Liver (tissue), 8 donors: ENCODE measurements at regions not wholly inside any gene's neighbourhood (a gene's known extent, or its start where the extent isn't known, plus 50 kb on each side); places are given as distances from the start of the nearest gene placed in this dataset.

Source experiments
- DNase-seq: peaks from one replicate; pipeline ENCODE4 v3.0.0-alpha.2; 2017; ENCODE audit warnings: low spot score
- H3K27ac ChIP-seq, 2 donors: one replicate each; pipeline ENCODE4 v1.7.0; 2013; ENCODE audit warnings: inconsistent platforms in 2 of 2, low read length in 2 of 2, control low read depth in 1 of 2, low read depth in 1 of 2, mild to moderate bottlenecking in 1 of 2
- H3K27me3 ChIP-seq, 4 donors: one replicate each; pipeline versions ENCODE4 v1.6.1 to v1.7.0; 2013; ENCODE audit warnings: low read length in 3 of 4, inconsistent platforms in 1 of 4, mild to moderate bottlenecking in 1 of 4, moderate library complexity in 1 of 4; ENCODE audit not compliant: control insufficient read depth in 4 of 4, insufficient read depth in 4 of 4
- H3K36me3 ChIP-seq, 4 donors: one replicate each; pipeline versions ENCODE4 v1.6.1 to v1.7.0; 2013; ENCODE audit warnings: low read length in 3 of 4, mild to moderate bottlenecking in 3 of 4, low read depth in 1 of 4, moderate library complexity in 1 of 4; ENCODE audit not compliant: control insufficient read depth in 4 of 4, insufficient read depth in 3 of 4
- H3K4me1 ChIP-seq, 4 donors: one replicate each; pipeline versions ENCODE4 v1.6.1 to v1.7.0; 2013; ENCODE audit warnings: low read length in 3 of 4, mild to moderate bottlenecking in 3 of 4, moderate library complexity in 1 of 4; ENCODE audit not compliant: control insufficient read depth in 4 of 4, insufficient read depth in 4 of 4
- H3K4me3 ChIP-seq, 3 donors: one replicate each; pipeline versions ENCODE4 v1.6.1 to v1.7.0; 2013; ENCODE audit warnings: low read length in 3 of 3, control low read depth in 1 of 3, low read depth in 1 of 3, mild to moderate bottlenecking in 1 of 3
- H3K9ac ChIP-seq, 2 donors: one replicate each; pipeline ENCODE4 v1.7.0; 2013; ENCODE audit warnings: low read length in 2 of 2, mild to moderate bottlenecking in 2 of 2, moderate library complexity in 2 of 2, control low read depth in 1 of 2, low read depth in 1 of 2
- H3K9me3 ChIP-seq, 4 donors: one replicate each; pipeline versions ENCODE4 v1.6.1 to v1.7.0; 2013; ENCODE audit warnings: low read length in 3 of 4; ENCODE audit not compliant: control insufficient read depth in 4 of 4
- CTCF ChIP-seq: fragments of 150-350 bp; IDR thresholded peaks from 2 replicates; pipeline ENCODE4 v1.5.1; 2017; ENCODE audit warnings: improper control_type of control experiment, low read depth, low read length; ENCODE audit not compliant: missing input control
- EGR1 ChIP-seq, 2 donors: IDR thresholded peaks; 2 replicates each; pipeline ENCODE4 v1.6.1; 2016 to 2018; ENCODE audit warnings: antibody characterized with exemption in 2 of 2, low read depth in 2 of 2
- FOXA1 ChIP-seq: IDR thresholded peaks from 2 replicates; pipeline ENCODE4 v1.6.1; 2016; ENCODE audit warnings: antibody characterized with exemption
- FOXA2 ChIP-seq: IDR thresholded peaks from 2 replicates; pipeline ENCODE4 v1.6.1; 2016; ENCODE audit warnings: antibody characterized with exemption
- GABPA ChIP-seq, 2 donors: IDR thresholded peaks in 1 of 2; conservative IDR thresholded peaks in 1 of 2; 2 replicates each; pipeline ENCODE4 v1.6.1; 2016; ENCODE audit warnings: antibody characterized with exemption in 2 of 2, mild to moderate bottlenecking in 1 of 2, moderate library complexity in 1 of 2
- HNF4A ChIP-seq, 2 donors: conservative IDR thresholded peaks; 2 replicates each; pipeline ENCODE4 v1.6.1; 2016; ENCODE audit warnings: antibody characterized with exemption in 2 of 2, mild to moderate bottlenecking in 2 of 2
- HNF4G ChIP-seq: IDR thresholded peaks from 2 replicates; pipeline ENCODE4 v1.6.1; 2016; ENCODE audit warnings: antibody characterized with exemption
- JUND ChIP-seq, 2 donors: IDR thresholded peaks; 2 replicates each; pipeline ENCODE4 v1.6.1; 2016; ENCODE audit warnings: antibody characterized with exemption in 2 of 2
- NR2F2 ChIP-seq: IDR thresholded peaks from 2 replicates; pipeline ENCODE4 v1.6.1; 2016; ENCODE audit warnings: antibody characterized with exemption
- RAD21 ChIP-seq, 2 donors: IDR thresholded peaks; 2 replicates each; pipeline ENCODE4 v1.6.1; 2016; ENCODE audit warnings: antibody characterized with exemption in 2 of 2, mild to moderate bottlenecking in 2 of 2
- REST ChIP-seq: IDR thresholded peaks from 2 replicates; pipeline ENCODE4 v1.6.1; 2016; ENCODE audit warnings: antibody characterized with exemption, mild to moderate bottlenecking
- RXRA ChIP-seq, 2 donors: IDR thresholded peaks; 2 replicates each; pipeline ENCODE4 v1.6.1; 2017 to 2018; ENCODE audit warnings: antibody characterized with exemption in 2 of 2, mild to moderate bottlenecking in 1 of 2
- SP1 ChIP-seq: IDR thresholded peaks from 2 replicates; pipeline ENCODE4 v1.6.1; 2018; ENCODE audit warnings: antibody characterized with exemption, mild to moderate bottlenecking
- TAF1 ChIP-seq: conservative IDR thresholded peaks from 2 replicates; pipeline ENCODE4 v1.6.1; 2016; ENCODE audit warnings: antibody characterized with exemption, mild to moderate bottlenecking
- YY1 ChIP-seq: IDR thresholded peaks from 2 replicates; pipeline ENCODE4 v1.6.1; 2016; ENCODE audit warnings: antibody characterized with exemption, mild to moderate bottlenecking
- WGBS: extraction: QIAGEN DNeasy Blood & Tissue Kit; methylation state at CpG from one replicate; pipeline ENCODE4 v1.1.7; 2013; 5-methylcytosine and 5-hydroxymethylcytosine counted together
- TF ChIP-seq, protein P1 (sequence below): IDR thresholded peaks from 2 replicates; pipeline ENCODE4 v1.6.1; 2016; ENCODE audit warnings: antibody characterized with exemption
- TF ChIP-seq, protein P2 (sequence below): IDR thresholded peaks from 2 replicates; pipeline ENCODE4 v1.6.1; 2016; ENCODE audit warnings: antibody characterized with exemption
- TF ChIP-seq, protein P3 (sequence below): IDR thresholded peaks from 2 replicates; pipeline ENCODE4 v1.6.1; 2016; ENCODE audit warnings: antibody characterized with exemption
- donor health status: healthy.
- donor health status: healthy.
- donor health status: healthy.
- donor health status: healthy.
- donor health status: healthy.

- Histone ChIP-seq H3K9me3 (no peaks in the 10 kb centered on the region), H3K27ac (no peak overlapping the region), H3K9ac (no peak overlapping the region), H3K4me1 (no peaks in the 10 kb centered on the region), H3K36me3 (no peaks in the 10 kb centered on the region), H3K27me3 (no peaks in the 10 kb centered on the region), H3K4me3 (no peak overlapping the region)
- TF ChIP-seq EGR1 (IDR thresholded peaks at IDR 0.05; ENCODE audit: low read depth in 2 of 2) (no peak), CTCF (no peak), FOXA2 (no peak), RXRA (IDR thresholded peaks at IDR 0.05) (no peak), HNF4A (conservative IDR thresholded peaks at IDR 0.05) (no peak), FOXA1 (no peak), SP1 (no peak), GABPA (IDR thresholded peaks at IDR 0.05 in 1 of 2, conservative IDR thresholded peaks at IDR 0.05 in 1 of 2) (no peak), YY1 (no peak), RAD21 (IDR thresholded peaks at IDR 0.05) (no peak)
- TF ChIP-seq, protein P1, sequence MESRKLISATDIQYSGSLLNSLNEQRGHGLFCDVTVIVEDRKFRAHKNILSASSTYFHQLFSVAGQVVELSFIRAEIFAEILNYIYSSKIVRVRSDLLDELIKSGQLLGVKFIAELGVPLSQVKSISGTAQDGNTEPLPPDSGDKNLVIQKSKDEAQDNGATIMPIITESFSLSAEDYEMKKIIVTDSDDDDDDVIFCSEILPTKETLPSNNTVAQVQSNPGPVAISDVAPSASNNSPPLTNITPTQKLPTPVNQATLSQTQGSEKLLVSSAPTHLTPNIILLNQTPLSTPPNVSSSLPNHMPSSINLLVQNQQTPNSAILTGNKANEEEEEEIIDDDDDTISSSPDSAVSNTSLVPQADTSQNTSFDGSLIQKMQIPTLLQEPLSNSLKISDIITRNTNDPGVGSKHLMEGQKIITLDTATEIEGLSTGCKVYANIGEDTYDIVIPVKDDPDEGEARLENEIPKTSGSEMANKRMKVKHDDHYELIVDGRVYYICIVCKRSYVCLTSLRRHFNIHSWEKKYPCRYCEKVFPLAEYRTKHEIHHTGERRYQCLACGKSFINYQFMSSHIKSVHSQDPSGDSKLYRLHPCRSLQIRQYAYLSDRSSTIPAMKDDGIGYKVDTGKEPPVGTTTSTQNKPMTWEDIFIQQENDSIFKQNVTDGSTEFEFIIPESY: no peak
- TF ChIP-seq, protein P2, sequence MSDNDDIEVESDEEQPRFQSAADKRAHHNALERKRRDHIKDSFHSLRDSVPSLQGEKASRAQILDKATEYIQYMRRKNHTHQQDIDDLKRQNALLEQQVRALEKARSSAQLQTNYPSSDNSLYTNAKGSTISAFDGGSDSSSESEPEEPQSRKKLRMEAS: no peak
- no peak for DNase-seq
- 89% methylated on average over 2 of the region's 2 CpGs for WGBS
These were observed 616.6 kb downstream of the TLE1 start for GRCh38 chr9:81072758-81073157.

DNA sequence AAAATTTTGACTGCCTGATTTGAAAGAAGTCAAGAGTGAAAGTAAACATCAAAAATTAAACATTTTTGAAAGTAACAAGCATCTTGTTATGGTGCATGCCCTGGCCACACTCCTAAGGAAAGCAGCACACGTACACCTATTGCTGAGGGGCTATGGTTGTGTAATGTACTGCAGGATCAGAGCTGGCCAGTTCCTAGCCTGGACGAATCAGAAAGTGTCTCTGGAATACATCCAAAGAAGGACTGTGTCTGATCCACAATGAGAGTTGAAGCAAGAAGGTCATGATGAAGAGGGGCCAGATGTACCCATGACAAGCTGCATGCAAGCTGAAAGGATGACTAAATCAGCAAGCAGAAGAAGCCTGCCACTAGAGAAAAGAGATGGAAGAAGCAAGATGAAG is 618.2 kb downstream of the TLE1 start:
- no peak overlapping the region for H3K27ac ChIP-seq
- H3K9me3 ChIP-seq: no peaks in the 10 kb centered on the region
- H3K27me3 ChIP-seq: no peaks in the 10 kb centered on the region
- H3K4me3 ChIP-seq: no peak overlapping the region
- no peak for DNase-seq
- 64% methylated on average over 2 of the region's 2 CpGs for WGBS
- no peak overlapping the region for H3K9ac ChIP-seq
- no peaks in the 10 kb centered on the region for H3K4me1 ChIP-seq
- H3K36me3 ChIP-seq: no peaks in the 10 kb centered on the region
- TF ChIP-seq, protein P3, sequence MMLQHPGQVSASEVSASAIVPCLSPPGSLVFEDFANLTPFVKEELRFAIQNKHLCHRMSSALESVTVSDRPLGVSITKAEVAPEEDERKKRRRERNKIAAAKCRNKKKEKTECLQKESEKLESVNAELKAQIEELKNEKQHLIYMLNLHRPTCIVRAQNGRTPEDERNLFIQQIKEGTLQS: no peak
- TF ChIP-seq REST (no peak), FOXA2 (no peak), YY1 (no peak), EGR1 (IDR thresholded peaks at IDR 0.05; ENCODE audit: low read depth in 2 of 2) (no peak), HNF4A (conservative IDR thresholded peaks at IDR 0.05) (no peak), JUND (IDR thresholded peaks at IDR 0.05) (no peak), HNF4G (no peak), NR2F2 (no peak), CTCF (no peak), SP1 (no peak), RAD21 (IDR thresholded peaks at IDR 0.05) (no peak), TAF1 (no peak)
- TF ChIP-seq, protein P1: no peak
- TF ChIP-seq, protein P2: no peak
